H1 (cell line): ENCODE measurements at regions not wholly inside any gene's neighbourhood (a gene's known extent, or its start where the extent isn't known, plus 50 kb on each side); places are given as distances from the start of the nearest gene placed in this dataset.

Experiments used
- CTCF ChIA-PET: fragments of 300-600 bp; sonication (Branson Sonifier 250); formaldehyde crosslinking; loops from one replicate; lab custom pipeline; 2021; ENCODE audit not compliant: partially characterized antibody; lab: Charles Lee
- POLR2A ChIA-PET: fragments of 300-600 bp; sonication (Branson Sonifier 250); formaldehyde crosslinking; loops from one replicate; lab custom pipeline; 2021; ENCODE audit warnings: inconsistent platforms; ENCODE audit not compliant: partially characterized antibody; lab: Charles Lee
- DNase-seq, 2 experiments: peaks; one replicate each; pipeline versions ENCODE4 v3.0.0 to v3.0.0-alpha.2; 2010 to 2022; ENCODE audit warnings: low spot score in 2 of 2, low read depth in 1 of 2, mixed read lengths in 1 of 2
- FAIRE-seq: peaks from 2 replicates; lab custom pipeline; 2011; peaks lifted over from hg19 to GRCh38; lab: Jason Lieb, UNC
- H2AFZ ChIP-seq: 2 replicates; pipeline ENCODE4 v1.8.1; 2012; ENCODE audit warnings: low read length, inconsistent platforms
- H2AK5ac ChIP-seq: 2 replicates; pipeline ENCODE4 v1.6.1; 2013; ENCODE audit warnings: low read depth, low read length
- H2BK120ac ChIP-seq: replicated peaks from 2 replicates; pipeline ENCODE3; 2013; ENCODE audit warnings: low read depth, low read length, inconsistent platforms
- H2BK12ac ChIP-seq: 2 replicates; pipeline ENCODE4 v1.6.1; 2013; ENCODE audit warnings: low read depth, low read length
- H2BK15ac ChIP-seq: 2 replicates; pipeline ENCODE4 v1.6.1; 2013; ENCODE audit warnings: low read length
- H2BK20ac ChIP-seq: 2 replicates; pipeline ENCODE4 v1.6.1; 2013; ENCODE audit warnings: low read length
- H2BK5ac ChIP-seq: 2 replicates; pipeline ENCODE4 v1.6.1; 2013; ENCODE audit warnings: low read depth, low read length
- H3K14ac ChIP-seq: 2 replicates; pipeline ENCODE4 v1.6.1; 2013; ENCODE audit warnings: inconsistent platforms; ENCODE audit not compliant: insufficient read length
- H3K18ac ChIP-seq: 2 replicates; pipeline ENCODE4 v1.6.1; 2013; ENCODE audit warnings: low read length; ENCODE audit errors: extremely low read depth
- H3K23ac ChIP-seq: 2 replicates; pipeline ENCODE4 v1.6.1; 2013; ENCODE audit warnings: inconsistent platforms; ENCODE audit not compliant: insufficient read length
- H3K23me2 ChIP-seq: 2 replicates; pipeline ENCODE4 v1.6.1; 2013; ENCODE audit warnings: low read depth, low read length
- H3K27ac ChIP-seq: 2 replicates; pipeline ENCODE4 v1.6.1; 2011; ENCODE audit warnings: low read depth, low read length, inconsistent platforms
- H3K27me3 ChIP-seq, 4 experiments: replicated peaks in 1 of 4; 1 replicate in 1 of 4; 2 replicates in 3 of 4; pipeline versions ENCODE4 v1.6.1 to v1.8.1; 2011 to 2013; ENCODE audit warnings: low read length in 3 of 4, mild to moderate bottlenecking in 3 of 4, inconsistent platforms in 2 of 4, mixed read lengths in 2 of 4, moderate library complexity in 1 of 4; ENCODE audit not compliant: control insufficient read depth in 3 of 4, insufficient read depth in 3 of 4; ENCODE audit errors: extremely low read depth in 1 of 4
- H3K36me3 ChIP-seq, 4 experiments: 2 replicates each; pipeline versions ENCODE4 v1.6.1 to v1.8.1; 2011 to 2013; ENCODE audit warnings: mild to moderate bottlenecking in 4 of 4, low read length in 3 of 4, moderate library complexity in 2 of 4, control low read depth in 1 of 4, inconsistent platforms in 1 of 4; ENCODE audit not compliant: insufficient read depth in 4 of 4, control insufficient read depth in 2 of 4
- H3K4ac ChIP-seq: replicated peaks from 2 replicates; pipeline ENCODE3; 2013; ENCODE audit warnings: low read length, low read depth, mixed read lengths, inconsistent platforms; ENCODE audit not compliant: insufficient read length
- H3K4me1 ChIP-seq, 4 experiments: replicated peaks in 1 of 4; 1 replicate in 1 of 4; 2 replicates in 3 of 4; pipeline versions ENCODE4 v1.6.1 to v1.8.1; 2011 to 2013; ENCODE audit warnings: low read length in 3 of 4, inconsistent platforms in 2 of 4, mixed read lengths in 1 of 4; ENCODE audit not compliant: insufficient read depth in 4 of 4, control insufficient read depth in 3 of 4
- H3K4me2 ChIP-seq, 2 experiments: 2 replicates each; pipeline versions ENCODE4 v1.6.1 to v1.8.1; 2011 to 2013; ENCODE audit warnings: low read depth in 2 of 2, low read length in 2 of 2, control low read depth in 1 of 2, inconsistent platforms in 1 of 2, mild to moderate bottlenecking in 1 of 2; ENCODE audit not compliant: insufficient read depth in 1 of 2
- H3K4me3 ChIP-seq, 4 experiments: fragments of 200-600, 300-600 bp in 1 of 4; sonication (generic), shearing (Covaris generic), sonication (Bioruptor Twin) in 1 of 4; 2 replicates each; pipeline versions ENCODE4 v1.5.1 to v1.8.1; 2011 to 2016; ENCODE audit warnings: low read length in 4 of 4, low read depth in 3 of 4, control low read depth in 2 of 4, inconsistent platforms in 2 of 4, mild to moderate bottlenecking in 2 of 4, mixed read lengths in 1 of 4, moderate library complexity in 1 of 4; ENCODE audit not compliant: insufficient read depth in 2 of 4; ENCODE audit errors: extremely low read depth in 1 of 4
- H3K56ac ChIP-seq: replicated peaks from 2 replicates; pipeline ENCODE3; 2013; ENCODE audit warnings: low read depth, mild to moderate bottlenecking, mixed read lengths, low read length, inconsistent platforms; ENCODE audit not compliant: insufficient read length
- H3K79me1 ChIP-seq: 2 replicates; pipeline ENCODE4 v1.6.1; 2013; ENCODE audit warnings: low read depth, low read length, control low read depth
- H3K79me2 ChIP-seq, 2 experiments: 2 replicates each; pipeline versions ENCODE4 v1.6.1 to v1.8.1; 2012 to 2013; ENCODE audit warnings: low read length in 2 of 2, mild to moderate bottlenecking in 2 of 2, inconsistent platforms in 1 of 2; ENCODE audit not compliant: insufficient read depth in 2 of 2, control insufficient read depth in 1 of 2
- H3K9ac ChIP-seq, 4 experiments: replicated peaks in 1 of 4; 1 replicate in 1 of 4; 2 replicates in 3 of 4; pipeline versions ENCODE4 v1.6.1 to v1.8.1; 2011 to 2013; ENCODE audit warnings: low read depth in 3 of 4, low read length in 3 of 4, control low read depth in 2 of 4, mild to moderate bottlenecking in 2 of 4, moderate library complexity in 2 of 4, inconsistent platforms in 1 of 4; ENCODE audit errors: extremely low read depth in 1 of 4
- H3K9me3 ChIP-seq, 2 experiments: 2 replicates each; pipeline versions ENCODE4 v1.6.1 to v1.8.1; 2012 to 2013; ENCODE audit warnings: mild to moderate bottlenecking in 2 of 2, moderate library complexity in 2 of 2, control low read depth in 1 of 2, inconsistent platforms in 1 of 2, low read depth in 1 of 2, low read length in 1 of 2, mixed read lengths in 1 of 2; ENCODE audit not compliant: insufficient read depth in 2 of 2
- H4K20me1 ChIP-seq, 2 experiments: replicated peaks in 1 of 2; 2 replicates each; pipeline versions ENCODE3 to v1.8.1; 2011 to 2013; ENCODE audit warnings: inconsistent platforms in 2 of 2, low read length in 2 of 2, mild to moderate bottlenecking in 1 of 2; ENCODE audit not compliant: insufficient read depth in 2 of 2, control insufficient read depth in 1 of 2
- H4K5ac ChIP-seq: 2 replicates; pipeline ENCODE4 v1.6.1; 2013; ENCODE audit warnings: low read length, low read depth, mixed read lengths, inconsistent platforms; ENCODE audit not compliant: insufficient read length
- H4K8ac ChIP-seq: 2 replicates; pipeline ENCODE4 v1.8.0; 2013; ENCODE audit warnings: mild to moderate bottlenecking, moderate library complexity, low read length, inconsistent platforms; ENCODE audit not compliant: insufficient read depth; ENCODE audit errors: extremely low read depth
- H4K91ac ChIP-seq: replicated peaks from 2 replicates; pipeline ENCODE3; 2013; ENCODE audit warnings: low read length, mixed read lengths, inconsistent platforms; ENCODE audit not compliant: insufficient read length
- CTCF ChIP-seq, 3 experiments: IDR thresholded peaks; 1 replicate in 2 of 3; 2 replicates in 1 of 3; pipeline versions ENCODE4 v1.5.1 to v1.6.1; 2011; ENCODE audit warnings: low read length in 3 of 3, mild to moderate bottlenecking in 3 of 3, inconsistent platforms in 2 of 3, low read depth in 1 of 3, moderate library complexity in 1 of 3; ENCODE audit not compliant: insufficient read depth in 1 of 3; ENCODE audit errors: control extremely low read depth in 1 of 3
- EP300 ChIP-seq, 2 experiments: IDR thresholded peaks; 1 replicate in 1 of 2; 2 replicates in 1 of 2; pipeline ENCODE4 v1.6.1; 2011 to 2012; ENCODE audit warnings: low read depth in 2 of 2, low read length in 2 of 2, mild to moderate bottlenecking in 2 of 2, borderline replicate concordance in 1 of 2, inconsistent platforms in 1 of 2, moderate library complexity in 1 of 2
- KDM1A ChIP-seq: fragments of 200-600, 300-600 bp; sonication (generic); IDR thresholded peaks from 2 replicates; pipeline ENCODE4 v1.7.1; 2016; ENCODE audit warnings: mild to moderate bottlenecking, low read length, borderline replicate concordance
- KDM4A ChIP-seq: IDR thresholded peaks from one replicate; pipeline ENCODE4 v1.7.1; 2012; ENCODE audit warnings: low read depth, mild to moderate bottlenecking, moderate library complexity, low read length, inconsistent platforms; ENCODE audit not compliant: severe bottlenecking
- RAD21 ChIP-seq, 2 experiments: IDR thresholded peaks in 1 of 2; conservative IDR thresholded peaks in 1 of 2; 2 replicates each; pipeline ENCODE4 v1.6.1; 2011; ENCODE audit warnings: low read depth in 2 of 2, low read length in 2 of 2, improper control_type of control experiment in 1 of 2, inconsistent platforms in 1 of 2, mild to moderate bottlenecking in 1 of 2, moderate library complexity in 1 of 2
- RFX5 ChIP-seq: IDR thresholded peaks from 2 replicates; pipeline ENCODE4 v1.6.1; 2011; ENCODE audit warnings: low read depth, low read length, improper control_type of control experiment, borderline replicate concordance
- SP1 ChIP-seq: IDR thresholded peaks from 2 replicates; pipeline ENCODE4 v1.6.1; 2011; ENCODE audit warnings: low read depth, low read length
- WGBS, 2 experiments: shearing (Covaris generic) in 1 of 2; methylation state at CpG; one replicate each; pipeline versions ENCODE4 v1.1.6 to v1.1.7; 2013 to 2015; ENCODE audit warnings: low lambda C conversion rate in 2 of 2, mixed read lengths in 2 of 2, inconsistent platforms in 1 of 2, low coverage in 1 of 2, missing lambda C conversion rate in 1 of 2; ENCODE audit not compliant: insufficient replicate concordance in 2 of 2, insufficient coverage in 1 of 2, insufficient read length in 1 of 2; ENCODE audit errors: extremely low coverage in 1 of 2, missing lambda C conversion rate in 1 of 2; 5-methylcytosine and 5-hydroxymethylcytosine counted together
- TF ChIP-seq, protein P1 (sequence below): IDR thresholded peaks from 2 replicates; pipeline ENCODE4 v1.6.1; 2012; ENCODE audit warnings: inconsistent platforms

- no peak overlapping the region for H2BK5ac ChIP-seq
- no peaks in the 10 kb centered on the region for H3K79me2 ChIP-seq
- no peak overlapping the region for H3K18ac ChIP-seq
- no peak overlapping the region for H2BK20ac ChIP-seq
- 76% methylated on average over 2 of the region's 2 CpGs; no CpG with 5 or more reads in 1 of the 2 experiments for WGBS, 2 experiments
- POLR2A ChIA-PET = no interaction called here
- H3K56ac ChIP-seq = no peak overlapping the region
- H2AFZ ChIP-seq = no peak overlapping the region
- H2BK15ac ChIP-seq = no peak overlapping the region
- no peak overlapping the region for H3K4me3 ChIP-seq
- no peak overlapping the region for H4K8ac ChIP-seq
- H3K14ac ChIP-seq = no peak overlapping the region
- H3K4me1 ChIP-seq = no peaks in the 10 kb centered on the region
- TF ChIP-seq EP300 (IDR thresholded peaks at IDR 0.05; ENCODE audit: borderline replicate concordance in 1 of 2, low read depth in 2 of 2, low read length in 2 of 2) = no peak
- TF ChIP-seq SP1 = no peak
- no peak for TF ChIP-seq KDM4A
- TF ChIP-seq RFX5 = no peak
- TF ChIP-seq RAD21 (IDR thresholded peaks at IDR 0.05 in 1 of 2, conservative IDR thresholded peaks at IDR 0.05 in 1 of 2; ENCODE audit: low read depth in 2 of 2, low read length in 2 of 2) = peak; percentile 44 to 56
- TF ChIP-seq, protein P1, sequence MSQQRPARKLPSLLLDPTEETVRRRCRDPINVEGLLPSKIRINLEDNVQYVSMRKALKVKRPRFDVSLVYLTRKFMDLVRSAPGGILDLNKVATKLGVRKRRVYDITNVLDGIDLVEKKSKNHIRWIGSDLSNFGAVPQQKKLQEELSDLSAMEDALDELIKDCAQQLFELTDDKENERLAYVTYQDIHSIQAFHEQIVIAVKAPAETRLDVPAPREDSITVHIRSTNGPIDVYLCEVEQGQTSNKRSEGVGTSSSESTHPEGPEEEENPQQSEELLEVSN = no peak
- no peak for TF ChIP-seq KDM1A
- TF ChIP-seq CTCF (IDR thresholded peaks at IDR 0.05; ENCODE audit: control extremely low read depth in 1 of 3, insufficient read depth in 1 of 3, low read depth in 1 of 3, low read length in 3 of 3) = peak in 2 of 3 experiments; percentile 37 to 52; a peak in 2 of 4 replicates
- no peak overlapping the region for H2BK12ac ChIP-seq
- no peaks in the 10 kb centered on the region for H3K27me3 ChIP-seq
- no peaks in the 10 kb centered on the region for H4K20me1 ChIP-seq
- FAIRE-seq (no peak), DNase-seq (no peak)
- H4K91ac ChIP-seq = no peak overlapping the region
- no peak overlapping the region for H2AK5ac ChIP-seq
- H3K9me3 ChIP-seq = no peaks in the 10 kb centered on the region
- H4K5ac ChIP-seq = no peak overlapping the region
- H3K23ac ChIP-seq = no peak overlapping the region
- no peak overlapping the region for H3K4me2 ChIP-seq
- H2BK120ac ChIP-seq = no peak overlapping the region
- no peaks in the 10 kb centered on the region for H3K79me1 ChIP-seq
- CTCF ChIA-PET = interaction anchor here (0.5 to 2.8 kb wide), 13 partner anchors 10 to 1272 kb away, joined by 3 to 17 read pairs (median 4); no protein-coding TSS in a partner anchor
- H3K9ac ChIP-seq = no peak overlapping the region
- H3K27ac ChIP-seq = no peak overlapping the region
- no peaks in the 10 kb centered on the region for H3K36me3 ChIP-seq
- no peaks in the 10 kb centered on the region for H3K23me2 ChIP-seq
- H3K4ac ChIP-seq = no peak overlapping the region
These were observed 241.5 kb downstream of the BARHL2 start for GRCh38 chr1:90475631-90476030.
